ENCODE measurements at regions not wholly inside any gene's neighbourhood (a gene's known extent, or its start where the extent isn't known, plus 50 kb on each side); places are given as distances from the start of the nearest gene placed in this dataset.

DNA sequence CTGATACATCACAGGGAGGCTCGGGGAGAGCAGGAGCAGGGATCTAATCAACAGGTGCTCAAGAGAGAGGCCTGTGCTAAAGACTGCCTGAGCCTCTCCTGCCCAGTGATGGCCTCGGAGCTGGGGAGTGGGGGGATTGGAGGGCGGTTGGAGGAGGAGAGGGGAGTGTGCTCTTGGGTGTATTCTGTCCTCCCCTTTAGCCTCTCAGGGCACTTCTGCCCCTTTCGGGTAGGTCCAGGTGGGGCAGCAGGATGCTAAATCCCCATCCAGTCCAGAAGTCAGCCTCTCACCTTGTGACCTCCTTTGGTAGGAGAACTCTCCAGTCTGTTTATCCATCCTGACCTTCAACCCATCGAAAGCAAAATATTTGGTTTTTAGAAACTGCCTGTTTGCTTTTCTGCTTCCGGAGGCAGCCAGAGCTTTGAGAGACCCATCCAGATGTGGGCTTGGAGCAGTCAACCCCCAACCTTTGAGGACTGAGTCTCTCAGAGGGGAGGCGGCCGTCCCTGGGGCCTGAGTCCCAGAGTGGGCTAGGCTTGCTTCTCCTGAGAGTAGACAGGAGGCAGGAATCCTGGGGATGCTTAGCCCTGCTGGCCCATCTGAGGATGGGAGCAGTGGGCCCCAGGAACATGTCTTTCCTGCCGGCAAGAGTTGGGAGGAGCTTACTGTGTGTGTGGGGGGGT lies 105.2 kb upstream of the SYT13 start:
- TF ChIP-seq, protein P1, sequence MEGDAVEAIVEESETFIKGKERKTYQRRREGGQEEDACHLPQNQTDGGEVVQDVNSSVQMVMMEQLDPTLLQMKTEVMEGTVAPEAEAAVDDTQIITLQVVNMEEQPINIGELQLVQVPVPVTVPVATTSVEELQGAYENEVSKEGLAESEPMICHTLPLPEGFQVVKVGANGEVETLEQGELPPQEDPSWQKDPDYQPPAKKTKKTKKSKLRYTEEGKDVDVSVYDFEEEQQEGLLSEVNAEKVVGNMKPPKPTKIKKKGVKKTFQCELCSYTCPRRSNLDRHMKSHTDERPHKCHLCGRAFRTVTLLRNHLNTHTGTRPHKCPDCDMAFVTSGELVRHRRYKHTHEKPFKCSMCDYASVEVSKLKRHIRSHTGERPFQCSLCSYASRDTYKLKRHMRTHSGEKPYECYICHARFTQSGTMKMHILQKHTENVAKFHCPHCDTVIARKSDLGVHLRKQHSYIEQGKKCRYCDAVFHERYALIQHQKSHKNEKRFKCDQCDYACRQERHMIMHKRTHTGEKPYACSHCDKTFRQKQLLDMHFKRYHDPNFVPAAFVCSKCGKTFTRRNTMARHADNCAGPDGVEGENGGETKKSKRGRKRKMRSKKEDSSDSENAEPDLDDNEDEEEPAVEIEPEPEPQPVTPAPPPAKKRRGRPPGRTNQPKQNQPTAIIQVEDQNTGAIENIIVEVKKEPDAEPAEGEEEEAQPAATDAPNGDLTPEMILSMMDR (IDR thresholded peaks at IDR 0.05 in 4 of 5, conservative IDR thresholded peaks at IDR 0.05 in 1 of 5), result no peak
- no peak for TF ChIP-seq POLR2A (IDR thresholded peaks at IDR 0.05)
